Natural killer cell treated with Interleukin-12 subunit alpha and Interleukin-12 subunit beta and Interleukin-15 and Interleukin-18, amount 100 ng/mL, for 72 hours (primary cell): ENCODE measurements at regions not wholly inside any gene's neighbourhood (a gene's known extent, or its start where the extent isn't known, plus 50 kb on each side); places are given as distances from the start of the nearest gene placed in this dataset.
A peak's percentile ranks its signal among the peaks of the same experiment; 100 is the strongest.

Experiments used
- ATAC-seq, 2 donors: fragments of 150-1000 bp; cut with Tn5 transposase in 1 of 2; sonication (Bioruptor Pico), chemical (Tn5 transposase) in 1 of 2; 2 replicates each; pipeline ENCODE4 v1.10.0; 2021
- DNase-seq: peaks from one replicate; pipeline ENCODE4 v3.0.0; 2022; ENCODE audit warnings: low spot score
- H3K27ac Mint-ChIP-seq, 2 donors: 1 replicate in 1 of 2; 2 replicates in 1 of 2; pipeline ENCODE4 v1.8.0; 2022; ENCODE audit warnings: mixed read lengths in 2 of 2, mild to moderate bottlenecking in 1 of 2, moderate library complexity in 1 of 2
- H3K27me3 Mint-ChIP-seq, 2 donors: 1 replicate in 1 of 2; 2 replicates in 1 of 2; pipeline ENCODE4 v1.8.0; 2022; ENCODE audit warnings: mixed read lengths in 2 of 2
- H3K36me3 Mint-ChIP-seq: one replicate; pipeline ENCODE4 v1.8.0; 2022; ENCODE audit warnings: mixed read lengths
- H3K4me1 Mint-ChIP-seq, 2 donors: 1 replicate in 1 of 2; 2 replicates in 1 of 2; pipeline ENCODE4 v1.8.0; 2022; ENCODE audit warnings: low read depth in 2 of 2, mixed read lengths in 2 of 2, mild to moderate bottlenecking in 1 of 2
- H3K4me3 Mint-ChIP-seq: one replicate; pipeline ENCODE4 v1.8.0; 2022; ENCODE audit warnings: mixed read lengths
- H3K9me3 Mint-ChIP-seq: 2 replicates; pipeline ENCODE4 v1.8.0; 2022; ENCODE audit warnings: mixed read lengths

DNA sequence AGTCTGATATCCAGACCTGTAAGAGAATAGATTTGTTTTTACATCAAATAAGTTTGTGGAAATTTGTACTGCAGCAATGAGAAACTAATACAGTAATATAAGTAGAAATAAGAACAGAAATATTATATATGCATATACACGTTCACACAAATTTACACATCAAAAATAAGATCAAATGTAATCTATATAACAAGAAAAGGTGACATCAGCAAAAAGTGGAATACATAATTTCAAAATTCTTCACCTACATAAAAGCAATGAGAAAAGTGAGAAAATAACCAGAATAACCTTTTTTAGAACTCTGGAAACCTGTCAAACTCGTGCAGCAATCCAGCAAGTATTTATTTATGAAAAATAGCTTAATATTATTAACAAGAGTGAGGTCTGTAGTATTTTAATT lies 1124.6 kb upstream of the ATXN7L3B start:
- DNase-seq (no peak), ATAC-seq (no peak)
- H3K27ac Mint-ChIP-seq, result no peak overlapping the region
- H3K4me1 Mint-ChIP-seq, result no peaks in the 10 kb centered on the region
- no peaks in the 10 kb centered on the region for H3K27me3 Mint-ChIP-seq
- H3K9me3 Mint-ChIP-seq, result peaks cover 26% of the 10 kb centered on the region
- peaks cover 22% of the 10 kb centered on the region for H3K36me3 Mint-ChIP-seq
- H3K4me3 Mint-ChIP-seq, result no peak overlapping the region

DNA sequence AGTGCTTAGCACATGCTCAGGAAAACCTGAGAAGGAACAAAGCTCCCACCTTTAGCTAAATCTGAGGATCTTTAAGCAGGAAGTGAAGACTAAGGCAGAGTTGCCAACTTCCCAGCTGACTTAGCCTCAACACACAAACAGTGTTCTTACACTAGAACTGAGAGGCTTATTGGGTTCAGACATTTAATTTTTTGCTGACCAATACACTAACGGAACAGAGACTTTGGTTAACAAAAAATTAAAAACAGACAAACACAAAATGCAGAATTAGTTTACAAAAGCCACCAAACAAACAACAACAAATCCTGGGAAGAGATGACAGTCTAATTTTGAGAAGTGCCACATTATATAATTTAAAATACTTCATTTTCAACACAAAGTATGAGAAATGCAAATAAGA lies 1123.7 kb upstream of the ATXN7L3B start:
- no peak for ATAC-seq
- no peaks in the 10 kb centered on the region for H3K4me1 Mint-ChIP-seq
- H3K27me3 Mint-ChIP-seq, result no peaks in the 10 kb centered on the region

DNA sequence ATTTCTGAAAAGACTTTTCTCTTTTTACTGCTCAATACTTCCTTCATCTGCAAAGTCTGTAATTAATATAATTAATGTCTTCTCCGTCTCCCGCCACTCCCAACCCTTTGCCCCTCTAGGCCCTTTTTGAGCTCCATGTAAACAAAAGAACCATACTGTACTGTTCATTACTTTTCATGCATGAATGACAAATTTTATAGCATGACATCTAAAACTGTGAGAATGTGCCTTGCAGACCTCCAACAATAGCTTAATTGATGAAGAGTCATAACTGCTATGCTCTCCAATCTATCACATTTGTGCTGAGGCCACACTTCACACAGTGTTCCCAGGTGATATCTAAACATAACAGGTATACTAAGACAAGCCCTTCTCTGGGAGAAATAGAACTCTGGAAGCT lies 1122.7 kb upstream of the ATXN7L3B start:
- H3K27me3 Mint-ChIP-seq, result no peaks in the 10 kb centered on the region
- ATAC-seq, result no peak
- no peak for DNase-seq
- H3K9me3 Mint-ChIP-seq, result peaks cover 22% of the 10 kb centered on the region
- no peak overlapping the region for H3K27ac Mint-ChIP-seq
- H3K36me3 Mint-ChIP-seq, result peaks cover 22% of the 10 kb centered on the region
- no peaks in the 10 kb centered on the region for H3K4me1 Mint-ChIP-seq
- no peak overlapping the region for H3K4me3 Mint-ChIP-seq

More for the DNA sequence above, 1123.7 kb upstream of the ATXN7L3B start:
- DNase-seq, result no peak
- H3K4me3 Mint-ChIP-seq, result no peak overlapping the region
- H3K27ac Mint-ChIP-seq, result no peak overlapping the region
- peaks cover 22% of the 10 kb centered on the region for H3K9me3 Mint-ChIP-seq
- H3K36me3 Mint-ChIP-seq, result peaks cover 22% of the 10 kb centered on the region

DNA sequence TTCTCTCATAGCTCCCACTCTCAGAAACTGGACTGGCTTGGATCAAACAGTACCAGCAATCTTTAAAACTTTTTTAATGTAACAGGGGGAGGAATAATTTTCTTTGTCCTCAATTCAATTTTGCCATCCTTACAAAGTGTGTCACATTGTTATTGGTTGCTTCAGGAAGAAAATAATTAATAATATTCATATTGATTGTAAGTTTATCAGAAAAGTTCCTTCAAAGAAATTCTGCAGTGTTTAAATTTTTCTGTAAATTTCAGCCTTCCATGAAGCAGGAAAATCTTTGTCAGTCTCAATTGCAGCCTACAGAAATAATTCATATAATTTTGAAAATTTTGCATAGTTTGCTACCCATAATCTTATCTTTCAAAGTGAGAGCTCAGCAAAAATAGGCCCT lies 1119.1 kb upstream of the ATXN7L3B start:
- Mint-ChIP-seq H3K9me3 (peaks cover 19% of the 10 kb centered on the region), H3K36me3 (peaks cover 15% of the 10 kb centered on the region), H3K4me3 (no peak overlapping the region), H3K4me1 (peaks cover 0 to 5% of the 10 kb centered on the region in 2 donors), H3K27me3 (no peaks in the 10 kb centered on the region), H3K27ac (no peak overlapping the region)
- ATAC-seq (no peak), DNase-seq (no peak)

DNA sequence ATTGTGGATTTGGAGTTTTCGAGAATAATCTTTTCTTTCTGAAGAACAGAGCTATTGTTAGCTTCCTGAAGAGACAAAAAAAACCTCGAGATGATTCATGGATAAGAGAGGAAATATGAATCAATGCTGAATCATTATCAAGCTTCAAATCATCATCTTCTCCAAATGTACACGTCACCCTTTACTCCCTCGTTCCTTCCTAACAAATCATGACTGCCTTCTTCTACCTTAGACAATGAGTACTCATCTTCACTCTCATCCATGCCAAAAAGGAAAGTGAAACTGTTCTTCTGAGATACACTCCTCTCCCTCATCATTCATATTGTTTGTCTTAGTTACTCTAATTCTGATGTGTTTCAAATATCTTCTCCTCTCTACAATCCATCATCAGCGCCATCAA lies 1115.8 kb upstream of the ATXN7L3B start:
- no peak overlapping the region for H3K4me3 Mint-ChIP-seq
- peaks cover 7% of the 10 kb centered on the region for H3K36me3 Mint-ChIP-seq
- H3K27ac Mint-ChIP-seq, result no peak overlapping the region
- H3K9me3 Mint-ChIP-seq, result peaks cover 8% of the 10 kb centered on the region
- peaks cover 0 to 5% of the 10 kb centered on the region in 2 donors for H3K4me1 Mint-ChIP-seq
- ATAC-seq, result no peak
- no peak for DNase-seq
- no peaks in the 10 kb centered on the region for H3K27me3 Mint-ChIP-seq

DNA sequence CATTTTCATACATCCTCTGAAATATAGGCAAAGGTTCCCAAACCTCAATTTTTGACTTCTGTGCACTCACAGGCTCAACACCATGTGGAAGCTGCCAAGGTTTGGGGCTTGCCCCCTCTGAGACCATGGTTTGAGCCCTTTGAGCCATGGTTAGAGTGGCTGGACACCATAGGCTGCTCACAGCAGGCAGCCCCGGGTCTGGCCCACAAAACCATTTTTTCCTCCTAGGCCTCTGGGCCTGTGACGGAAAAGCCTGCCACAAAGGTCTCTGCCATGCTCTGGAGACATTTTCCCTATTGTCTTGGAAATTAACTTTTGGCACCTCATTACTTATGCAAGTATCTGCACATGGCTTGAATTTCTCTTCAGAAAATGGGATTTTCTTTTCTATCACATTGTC lies 1113.2 kb upstream of the ATXN7L3B start:
- Mint-ChIP-seq H3K4me1 (peaks cover 0 to 5% of the 10 kb centered on the region in 2 donors), H3K27me3 (no peaks in the 10 kb centered on the region), H3K36me3 (no peaks in the 10 kb centered on the region), H3K9me3 (peaks cover 5% of the 10 kb centered on the region), H3K27ac (no peak overlapping the region), H3K4me3 (no peak overlapping the region)
- ATAC-seq (no peak), DNase-seq (no peak)

DNA sequence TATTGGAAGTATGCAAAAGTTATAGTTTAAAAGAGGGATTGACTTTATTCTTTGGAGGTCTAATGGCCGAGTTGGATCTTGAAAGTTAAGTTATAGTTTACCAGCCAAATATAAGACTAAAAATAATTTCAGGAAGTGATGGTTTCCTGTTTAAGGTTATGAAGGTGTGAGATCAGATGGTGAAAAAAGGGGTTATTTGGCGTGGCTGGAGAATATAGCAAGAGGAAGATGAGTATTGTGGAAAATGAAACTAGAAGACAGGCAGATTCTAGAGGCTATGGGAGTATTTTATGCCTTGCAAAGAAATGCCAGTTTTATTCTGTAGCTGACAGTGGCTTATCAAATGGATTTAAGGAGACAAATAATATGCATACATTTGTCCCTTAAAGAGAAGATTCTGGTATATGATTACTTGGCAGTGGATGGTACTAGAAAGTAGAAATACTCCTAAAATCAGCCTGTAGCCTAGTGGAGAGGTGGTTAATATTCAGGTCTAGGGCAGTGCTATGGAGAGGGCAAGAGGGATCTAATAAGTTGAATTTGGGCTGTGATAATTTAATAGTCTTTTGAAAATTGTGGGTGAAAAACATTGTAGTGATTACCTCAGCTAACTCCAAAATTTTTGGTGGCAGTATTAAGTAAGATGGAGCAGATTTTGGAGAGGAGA lies 1091.8 kb upstream of the ATXN7L3B start:
- H3K27ac Mint-ChIP-seq, result no peak overlapping the region
- H3K27me3 Mint-ChIP-seq, result no peaks in the 10 kb centered on the region
- H3K4me1 Mint-ChIP-seq, result peaks cover 6 to 8% of the 10 kb centered on the region in 2 donors
- peak overlapping the region; percentile 16 for H3K4me3 Mint-ChIP-seq
- H3K9me3 Mint-ChIP-seq, result peaks cover 5% of the 10 kb centered on the region
- DNase-seq, result no peak
- no peaks in the 10 kb centered on the region for H3K36me3 Mint-ChIP-seq
- no peak for ATAC-seq

DNA sequence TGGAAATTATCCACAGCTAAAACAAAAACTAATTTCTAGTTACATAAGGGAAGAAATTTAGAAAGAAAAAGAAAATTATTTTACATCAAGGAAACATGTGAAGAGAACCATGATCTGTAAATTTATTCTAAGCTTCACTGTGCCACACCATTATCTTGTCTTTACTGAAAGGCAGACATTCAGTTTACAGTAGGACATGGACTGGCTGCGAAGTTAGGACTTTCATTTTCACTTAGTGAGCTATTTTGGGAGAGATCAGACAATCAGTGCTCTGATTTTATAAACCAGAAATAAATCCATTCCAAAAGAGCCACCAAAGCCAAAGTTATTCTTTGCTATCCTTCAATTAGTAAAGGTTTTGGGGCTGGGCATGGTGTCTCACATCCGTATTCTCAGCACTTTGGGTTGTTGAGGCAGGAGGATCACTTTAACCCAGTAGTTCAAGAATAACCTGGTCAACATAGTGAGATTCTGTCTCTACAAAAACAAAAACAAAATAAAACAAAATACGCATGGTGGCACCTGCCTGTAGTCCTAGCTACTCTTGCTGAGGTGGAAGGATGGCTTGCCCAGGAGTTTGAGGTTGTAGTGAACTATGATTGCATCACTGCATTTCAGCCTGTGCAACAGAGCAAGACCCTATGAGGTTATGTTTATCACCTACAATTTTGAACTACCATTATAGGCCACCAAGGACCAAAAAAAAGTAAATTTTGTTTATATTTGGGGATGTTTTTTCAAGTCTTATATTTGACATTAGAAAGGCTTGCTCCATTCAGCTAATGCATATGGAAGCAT lies 1084.8 kb upstream of the ATXN7L3B start:
- peaks cover 7% of the 10 kb centered on the region for H3K9me3 Mint-ChIP-seq
- no peaks in the 10 kb centered on the region for H3K36me3 Mint-ChIP-seq
- ATAC-seq, result no peak
- no peak overlapping the region for H3K4me3 Mint-ChIP-seq
- no peaks in the 10 kb centered on the region for H3K27me3 Mint-ChIP-seq
- H3K27ac Mint-ChIP-seq, result no peak overlapping the region
- no peaks in the 10 kb centered on the region for H3K4me1 Mint-ChIP-seq
- DNase-seq, result no peak

DNA sequence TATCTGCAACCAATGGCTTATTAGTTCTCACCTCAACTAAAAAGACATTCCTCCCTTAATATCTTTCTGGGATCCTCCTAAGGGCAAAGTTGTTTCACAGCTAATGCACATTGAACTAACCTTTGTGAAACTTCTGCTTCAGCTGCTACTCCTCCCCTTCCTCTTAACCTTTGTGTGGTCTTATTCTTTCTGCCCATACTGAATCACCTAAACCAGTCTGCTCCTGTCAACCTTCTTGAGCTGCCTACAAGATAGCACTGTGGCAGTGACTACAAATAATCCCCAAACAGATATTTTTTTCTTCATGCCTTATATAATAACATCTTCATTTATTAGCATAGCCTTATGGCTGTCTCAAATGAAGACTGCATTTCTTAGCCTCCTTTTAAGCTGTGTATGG lies 1077.4 kb upstream of the ATXN7L3B start:
- Mint-ChIP-seq H3K27me3 (no peaks in the 10 kb centered on the region), H3K9me3 (peaks cover 14% of the 10 kb centered on the region), H3K27ac (no peak overlapping the region), H3K4me1 (no peaks in the 10 kb centered on the region), H3K4me3 (no peak overlapping the region), H3K36me3 (no peaks in the 10 kb centered on the region)
- DNase-seq (no peak), ATAC-seq (no peak)

DNA sequence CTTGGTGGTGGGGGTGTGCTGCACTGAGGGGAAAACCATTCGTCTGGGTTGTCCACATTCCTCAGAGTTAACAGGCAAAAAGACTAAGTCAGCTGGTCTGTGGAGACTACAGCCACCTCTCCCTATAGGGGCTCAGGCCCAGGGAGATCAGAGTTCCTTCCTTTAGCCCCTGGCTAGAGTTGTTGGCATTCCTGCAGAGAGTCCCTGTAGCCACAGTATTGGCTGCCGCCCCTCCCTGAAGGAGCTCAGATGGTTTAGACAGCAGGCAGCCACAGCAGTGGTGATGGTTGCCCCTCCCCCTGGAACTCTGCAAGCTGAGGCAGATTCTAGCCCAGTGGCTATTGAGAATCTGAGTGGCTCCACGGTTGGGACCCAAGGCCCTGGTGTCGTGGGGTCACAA lies 1072.5 kb upstream of the ATXN7L3B start:
- Mint-ChIP-seq H3K4me3 (no peak overlapping the region), H3K9me3 (peaks cover 14% of the 10 kb centered on the region), H3K4me1 (no peaks in the 10 kb centered on the region), H3K27me3 (no peaks in the 10 kb centered on the region), H3K27ac (no peak overlapping the region), H3K36me3 (no peaks in the 10 kb centered on the region)
- ATAC-seq, result no peak
- no peak for DNase-seq

DNA sequence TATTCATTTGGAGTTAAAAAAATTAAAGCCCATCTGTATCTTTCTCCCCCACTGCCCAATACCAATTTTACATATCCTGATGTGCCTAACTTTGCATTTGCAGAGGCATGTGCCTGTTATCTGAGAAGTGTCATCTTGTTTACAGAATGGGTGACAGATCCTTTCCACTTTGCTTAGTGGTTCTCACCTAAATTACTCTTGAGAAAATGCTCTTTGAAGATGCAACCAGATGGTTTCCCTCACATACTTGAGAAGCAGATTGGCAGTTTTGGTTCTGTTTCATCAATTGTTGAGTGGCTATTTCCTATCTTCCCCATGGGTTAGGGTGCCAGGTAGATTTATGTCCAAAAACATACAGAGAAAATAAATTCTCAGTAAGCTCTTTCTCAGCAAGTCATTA lies 1051.4 kb upstream of the ATXN7L3B start:
- Mint-ChIP-seq H3K36me3 (peaks cover 4% of the 10 kb centered on the region), H3K27ac (no peak overlapping the region), H3K27me3 (no peaks in the 10 kb centered on the region), H3K4me3 (no peak overlapping the region), H3K9me3 (peaks cover 6% of the 10 kb centered on the region), H3K4me1 (no peaks in the 10 kb centered on the region)
- ATAC-seq (no peak), DNase-seq (no peak)

DNA sequence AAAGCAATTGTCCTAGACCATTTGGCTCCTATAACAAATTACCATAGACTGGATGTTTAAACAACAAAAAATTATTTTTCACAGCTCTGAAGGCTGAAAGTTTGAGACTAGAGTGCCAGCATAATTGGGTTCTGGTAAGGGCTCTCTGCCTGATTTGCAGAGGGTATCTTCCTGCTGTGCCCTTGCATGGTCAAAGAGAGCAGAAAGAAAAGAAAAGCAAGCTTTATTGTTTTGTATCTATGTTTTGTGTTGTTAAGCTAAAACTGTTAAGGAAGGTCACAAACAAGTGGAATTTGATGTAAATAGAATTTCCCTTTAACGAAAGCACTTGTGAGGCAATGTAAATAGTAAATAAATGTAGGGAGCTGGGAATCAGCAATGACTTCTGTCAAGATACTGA lies 1031.0 kb upstream of the ATXN7L3B start:
- H3K36me3 Mint-ChIP-seq, result peaks cover 9% of the 10 kb centered on the region
- H3K4me3 Mint-ChIP-seq, result no peak overlapping the region
- H3K27ac Mint-ChIP-seq, result no peak overlapping the region
- ATAC-seq, result no peak
- DNase-seq, result no peak
- no peaks in the 10 kb centered on the region for H3K27me3 Mint-ChIP-seq
- H3K4me1 Mint-ChIP-seq, result no peaks in the 10 kb centered on the region
- peaks cover 19% of the 10 kb centered on the region for H3K9me3 Mint-ChIP-seq

DNA sequence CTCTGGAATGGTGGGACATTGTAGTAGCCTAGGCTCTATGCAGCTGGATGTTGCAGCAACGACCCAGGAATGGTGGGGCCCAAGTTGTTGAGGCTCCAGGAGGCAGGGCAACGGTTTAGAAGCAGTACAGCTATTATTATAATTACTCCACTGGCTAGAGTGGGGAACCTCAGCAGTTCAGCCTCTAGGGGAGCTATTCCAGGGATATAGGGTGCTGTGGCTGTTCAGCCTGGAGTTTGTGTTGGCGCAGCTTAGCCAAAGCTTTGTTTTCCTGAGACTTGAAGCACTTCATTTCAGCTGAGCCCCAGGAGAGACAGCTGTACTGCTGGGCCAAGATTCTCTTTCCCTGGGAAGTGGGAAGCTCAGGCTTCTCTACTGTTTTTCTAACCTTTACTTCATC lies 1023.0 kb upstream of the ATXN7L3B start:
- no peaks in the 10 kb centered on the region for H3K27me3 Mint-ChIP-seq
- H3K36me3 Mint-ChIP-seq, result peaks cover 6% of the 10 kb centered on the region
- H3K4me1 Mint-ChIP-seq, result no peaks in the 10 kb centered on the region
- ATAC-seq (peak in 1 of 2 donors; percentile 24), DNase-seq (no peak)
- no peak overlapping the region for H3K4me3 Mint-ChIP-seq
- no peak overlapping the region for H3K27ac Mint-ChIP-seq
- peaks cover 13% of the 10 kb centered on the region for H3K9me3 Mint-ChIP-seq

DNA sequence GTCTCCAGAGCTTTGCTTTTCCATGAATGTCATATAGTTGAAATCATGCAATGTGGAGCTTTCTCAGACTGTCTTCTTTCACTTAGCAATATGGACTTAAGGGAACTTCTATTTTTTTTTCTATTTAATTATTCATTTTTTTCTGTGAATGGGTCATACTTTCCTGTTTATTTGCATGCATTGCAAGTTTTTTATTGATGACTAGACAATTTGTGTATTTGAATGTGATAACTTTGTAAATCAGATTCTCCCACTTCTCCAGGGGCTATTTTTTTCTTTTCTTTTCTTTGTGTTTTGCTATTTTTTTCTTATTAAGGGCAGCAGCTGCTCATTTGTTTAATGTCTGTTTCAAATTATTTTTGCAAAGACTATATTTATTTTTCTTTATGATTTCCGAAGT lies 1019.8 kb upstream of the ATXN7L3B start:
- no peak for DNase-seq
- Mint-ChIP-seq H3K27ac (no peak overlapping the region), H3K27me3 (no peaks in the 10 kb centered on the region), H3K36me3 (peaks cover 6% of the 10 kb centered on the region), H3K4me3 (no peak overlapping the region), H3K9me3 (peaks cover 10% of the 10 kb centered on the region), H3K4me1 (no peaks in the 10 kb centered on the region)
- no peak for ATAC-seq
